ENCODE measurements at regions not wholly inside any gene's neighbourhood (a gene's known extent, or its start where the extent isn't known, plus 50 kb on each side); places are given as distances from the start of the nearest gene placed in this dataset.
"Not testable (repeated sequence)": the region's sequence is repeated elsewhere in the genome, so short reads cannot be mapped to it uniquely, and the experiment has no call there.

DNA sequence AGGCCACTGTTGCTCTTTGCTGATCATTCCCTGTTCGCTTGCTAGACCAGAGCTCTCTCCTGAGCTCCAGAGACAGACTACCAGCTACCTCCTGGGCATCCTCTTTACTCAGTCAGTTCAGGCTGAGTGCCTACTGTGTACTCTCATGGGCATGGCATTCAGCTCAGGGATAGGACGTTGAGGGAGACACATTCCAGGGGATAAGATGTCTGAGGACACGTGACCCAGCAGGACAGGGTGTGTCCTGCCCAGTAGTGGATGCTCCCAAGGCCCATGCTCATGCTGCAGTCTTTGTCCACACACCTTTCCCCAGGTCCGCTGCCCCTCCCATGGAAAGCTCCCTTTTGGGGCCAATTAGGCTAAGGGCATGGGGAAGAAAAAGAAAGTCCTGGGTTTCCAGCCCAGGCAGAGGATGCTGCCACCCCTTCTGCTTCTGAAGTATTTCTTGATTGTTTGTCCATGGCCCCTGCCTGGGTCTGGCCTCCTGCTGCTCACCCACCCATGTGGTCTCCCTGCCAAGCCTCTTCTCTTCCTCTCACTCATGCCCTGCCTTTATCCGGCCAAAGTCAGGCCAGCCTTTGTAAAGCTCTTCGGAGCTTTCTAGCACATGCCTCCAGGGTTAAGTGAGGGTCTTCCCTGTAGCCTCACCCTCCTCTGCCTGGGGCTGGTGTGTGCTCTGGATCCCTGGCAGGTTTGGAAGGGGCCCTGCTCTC is 60.5 kb upstream of the PITX1 start:
- Histone ChIP-seq H3K36me3 (ENCODE audit: insufficient read depth, low read length) (no peaks in the 10 kb centered on the region), H3K4me3 (ENCODE audit: low read length) (no peak overlapping the region), H3K27me3 (ENCODE audit: insufficient read depth, low read length) (no peaks in the 10 kb centered on the region), H3K9ac (ENCODE audit: low read depth, low read length) (no peak overlapping the region), H3K9me3 (ENCODE audit: insufficient read depth, low read depth, low read length) (no peaks in the 10 kb centered on the region), H3K4me1 (ENCODE audit: insufficient read depth, low read length) (no peaks in the 10 kb centered on the region), H3K27ac (ENCODE audit: low read depth, low read length) (no peak overlapping the region)
- 85% methylated on average over 6 of the region's 6 CpGs for WGBS

DNA sequence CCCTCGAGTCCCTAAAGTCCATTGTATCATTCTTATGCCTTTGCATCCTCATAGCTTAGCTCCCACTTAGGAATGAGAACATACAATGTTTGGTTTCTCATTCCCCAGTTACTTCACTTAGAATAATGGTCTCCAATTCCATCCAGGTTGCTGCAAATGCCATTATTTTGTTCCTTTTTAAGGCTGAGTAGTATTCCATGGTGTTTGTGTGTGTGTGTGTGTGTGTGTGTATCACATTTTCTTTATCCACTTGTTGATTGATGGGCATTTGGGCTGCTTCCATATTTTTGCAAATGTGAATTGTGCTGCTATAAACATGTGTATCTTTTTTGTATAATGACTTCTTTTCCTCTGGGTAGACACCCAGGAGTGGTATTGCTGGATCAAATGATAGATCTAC is 59.5 kb upstream of the PITX1 start:
- not testable (repeated sequence) for H3K27ac ChIP-seq (ENCODE audit: low read depth, low read length); H3K4me3 ChIP-seq (ENCODE audit: low read length); H3K9ac ChIP-seq (ENCODE audit: low read depth, low read length); H3K36me3 ChIP-seq (ENCODE audit: insufficient read depth, low read length); H3K4me1 ChIP-seq (ENCODE audit: insufficient read depth, low read length); H3K9me3 ChIP-seq (ENCODE audit: insufficient read depth, low read depth, low read length); H3K27me3 ChIP-seq (ENCODE audit: insufficient read depth, low read length)
- 100% methylated on average over 1 of the region's 1 CpG for WGBS

DNA sequence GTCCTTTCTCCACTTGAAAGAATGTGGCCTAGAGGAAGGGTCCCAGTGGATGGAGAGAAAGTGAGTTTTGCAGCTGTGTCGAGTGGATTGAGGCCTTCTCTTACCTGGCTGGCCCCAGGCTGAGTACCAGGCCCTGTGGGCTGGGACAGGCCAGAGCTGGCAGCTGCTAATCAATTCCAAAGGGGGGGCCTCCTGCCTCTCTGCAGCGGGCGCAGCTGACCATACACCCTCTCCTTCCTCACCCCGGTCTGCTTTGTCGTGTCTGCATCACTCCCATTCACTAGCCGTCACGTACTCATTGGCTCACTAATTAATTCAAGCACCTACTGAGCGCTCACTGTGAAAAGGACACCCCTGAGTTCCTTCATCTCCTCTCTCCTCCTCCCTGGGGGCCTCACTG is 58.4 kb upstream of the PITX1 start:
- no peaks in the 10 kb centered on the region for H3K36me3 ChIP-seq (ENCODE audit: insufficient read depth, low read length)
- H3K9me3 ChIP-seq (ENCODE audit: insufficient read depth, low read depth, low read length), result no peaks in the 10 kb centered on the region
- H3K4me3 ChIP-seq (ENCODE audit: low read length), result no peak overlapping the region
- 51% methylated on average over 8 of the region's 8 CpGs for WGBS
- H3K9ac ChIP-seq (ENCODE audit: low read depth, low read length), result no peak overlapping the region
- no peaks in the 10 kb centered on the region for H3K4me1 ChIP-seq (ENCODE audit: insufficient read depth, low read length)
- peaks cover 2% of the 10 kb centered on the region; the same call in 1 of the 2 replicates for H3K27me3 ChIP-seq (ENCODE audit: insufficient read depth, low read length)
- H3K27ac ChIP-seq (ENCODE audit: low read depth, low read length), result no peak overlapping the region

DNA sequence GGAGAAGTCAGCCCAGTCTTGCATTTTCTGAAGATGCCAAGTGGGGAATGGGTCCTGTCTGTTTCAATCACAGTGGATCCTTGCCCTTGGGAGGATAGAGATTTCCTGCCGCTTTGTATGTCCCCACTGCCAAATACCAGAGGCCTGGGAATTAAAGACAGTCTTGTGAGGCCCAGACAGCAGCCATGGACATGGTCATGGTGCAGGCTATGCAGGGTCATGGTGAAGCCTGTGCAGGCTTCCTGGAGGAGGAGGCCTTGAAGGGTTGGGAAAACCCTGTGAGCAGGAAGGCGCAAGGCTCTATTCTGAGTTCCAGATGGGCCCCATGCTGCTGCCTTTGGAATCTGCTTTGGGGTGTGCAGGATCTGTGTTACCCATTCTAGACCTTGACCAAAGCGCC is 57.3 kb upstream of the PITX1 start:
- H3K4me3 ChIP-seq (ENCODE audit: low read length), result no peak overlapping the region
- H3K36me3 ChIP-seq (ENCODE audit: insufficient read depth, low read length), result no peaks in the 10 kb centered on the region
- no peak overlapping the region for H3K27ac ChIP-seq (ENCODE audit: low read depth, low read length)
- H3K4me1 ChIP-seq (ENCODE audit: insufficient read depth, low read length), result no peaks in the 10 kb centered on the region
- no peaks in the 10 kb centered on the region for H3K9me3 ChIP-seq (ENCODE audit: insufficient read depth, low read depth, low read length)
- H3K9ac ChIP-seq (ENCODE audit: low read depth, low read length), result no peak overlapping the region
- peaks cover 2% of the 10 kb centered on the region; the same call in 1 of the 2 replicates for H3K27me3 ChIP-seq (ENCODE audit: insufficient read depth, low read length)
- 96% methylated on average over 3 of the region's 3 CpGs for WGBS

DNA sequence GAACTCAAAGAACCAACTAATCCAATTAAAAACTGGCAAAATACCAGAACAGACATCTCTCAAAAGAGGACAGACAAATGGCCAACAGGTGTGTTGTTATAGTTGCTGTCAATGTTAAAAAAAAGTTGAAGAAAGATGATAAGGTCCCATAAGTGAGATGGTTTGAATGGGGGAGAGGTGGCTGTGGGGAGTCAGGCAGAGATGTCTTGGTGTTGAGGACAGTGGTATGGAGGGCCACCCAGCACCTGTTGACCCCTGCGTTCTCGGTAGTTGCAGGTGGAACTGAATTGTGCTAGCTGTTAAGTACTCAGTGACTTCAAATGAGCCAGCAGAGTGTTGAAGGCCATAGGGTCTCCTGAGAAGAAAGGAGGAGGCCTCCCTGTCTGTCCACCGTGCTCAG is 55.9 kb upstream of the PITX1 start:
- Histone ChIP-seq H3K27ac (ENCODE audit: low read depth, low read length) (no peak overlapping the region), H3K4me3 (ENCODE audit: low read length) (no peak overlapping the region)
- 95% methylated on average over 3 of the region's 3 CpGs for WGBS

DNA sequence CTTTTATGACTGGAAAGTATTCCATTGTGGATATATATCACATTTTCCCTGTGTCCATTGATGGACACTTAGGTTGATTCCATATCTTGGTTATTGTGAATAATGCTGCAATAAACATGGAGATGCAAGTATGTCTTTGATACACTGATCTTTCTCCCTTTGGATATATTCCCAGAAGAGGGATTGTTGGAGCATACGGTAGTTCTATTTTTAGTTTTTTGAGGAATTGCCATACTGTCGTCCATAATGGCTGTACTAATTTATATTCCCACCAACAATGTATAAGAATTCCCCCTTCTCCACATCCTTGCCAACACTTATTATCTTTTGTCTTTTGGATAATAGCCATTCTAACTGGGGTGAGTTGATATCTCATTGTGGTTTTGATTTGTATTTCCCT is 54.9 kb upstream of the PITX1 start:
- no peaks in the 10 kb centered on the region for H3K36me3 ChIP-seq (ENCODE audit: insufficient read depth, low read length)
- H3K27me3 ChIP-seq (ENCODE audit: insufficient read depth, low read length), result peaks cover 2% of the 10 kb centered on the region; the same call in 1 of the 2 replicates
- no peak overlapping the region for H3K27ac ChIP-seq (ENCODE audit: low read depth, low read length)
- no peak overlapping the region for H3K4me3 ChIP-seq (ENCODE audit: low read length)
- no peaks in the 10 kb centered on the region for H3K9me3 ChIP-seq (ENCODE audit: insufficient read depth, low read depth, low read length)
- no peak overlapping the region for H3K9ac ChIP-seq (ENCODE audit: low read depth, low read length)
- H3K4me1 ChIP-seq (ENCODE audit: insufficient read depth, low read length), result no peaks in the 10 kb centered on the region
- 80% methylated on average over 1 of the region's 2 CpGs for WGBS

More for the DNA sequence above, 55.9 kb upstream of the PITX1 start:
- peaks cover 2% of the 10 kb centered on the region; the same call in 1 of the 2 replicates for H3K27me3 ChIP-seq (ENCODE audit: insufficient read depth, low read length)
- no peaks in the 10 kb centered on the region for H3K9me3 ChIP-seq (ENCODE audit: insufficient read depth, low read depth, low read length)
- no peaks in the 10 kb centered on the region for H3K4me1 ChIP-seq (ENCODE audit: insufficient read depth, low read length)
- no peak overlapping the region for H3K9ac ChIP-seq (ENCODE audit: low read depth, low read length)
- no peaks in the 10 kb centered on the region for H3K36me3 ChIP-seq (ENCODE audit: insufficient read depth, low read length)

DNA sequence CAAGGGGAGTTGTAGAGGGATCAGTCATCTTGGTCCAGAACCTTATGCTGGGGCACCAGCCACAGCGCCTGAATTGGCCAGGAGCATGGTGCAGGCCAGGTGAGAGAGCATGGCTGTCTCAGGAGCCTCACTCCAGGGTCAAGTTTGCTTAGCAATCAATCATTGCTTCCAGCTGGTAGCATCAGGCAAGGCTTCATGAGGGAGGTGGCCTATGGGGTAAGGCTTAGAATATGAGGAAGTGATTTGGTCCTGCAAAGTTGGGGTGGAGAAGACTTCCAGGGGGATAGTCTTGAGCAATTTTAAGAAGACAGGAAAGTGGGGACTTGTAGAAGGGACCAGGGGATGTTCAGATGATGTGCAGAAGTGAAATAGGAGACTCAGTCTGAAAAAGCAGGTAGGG is 53.9 kb upstream of the PITX1 start:
- 96% methylated on average over 1 of the region's 1 CpG for WGBS
- H3K27me3 ChIP-seq (ENCODE audit: insufficient read depth, low read length), result peaks cover 2% of the 10 kb centered on the region; the same call in 1 of the 2 replicates
- H3K27ac ChIP-seq (ENCODE audit: low read depth, low read length), result no peak overlapping the region
- no peaks in the 10 kb centered on the region for H3K36me3 ChIP-seq (ENCODE audit: insufficient read depth, low read length)
- no peak overlapping the region for H3K4me3 ChIP-seq (ENCODE audit: low read length)
- H3K9ac ChIP-seq (ENCODE audit: low read depth, low read length), result no peak overlapping the region
- no peaks in the 10 kb centered on the region for H3K4me1 ChIP-seq (ENCODE audit: insufficient read depth, low read length)
- H3K9me3 ChIP-seq (ENCODE audit: insufficient read depth, low read depth, low read length), result no peaks in the 10 kb centered on the region

DNA sequence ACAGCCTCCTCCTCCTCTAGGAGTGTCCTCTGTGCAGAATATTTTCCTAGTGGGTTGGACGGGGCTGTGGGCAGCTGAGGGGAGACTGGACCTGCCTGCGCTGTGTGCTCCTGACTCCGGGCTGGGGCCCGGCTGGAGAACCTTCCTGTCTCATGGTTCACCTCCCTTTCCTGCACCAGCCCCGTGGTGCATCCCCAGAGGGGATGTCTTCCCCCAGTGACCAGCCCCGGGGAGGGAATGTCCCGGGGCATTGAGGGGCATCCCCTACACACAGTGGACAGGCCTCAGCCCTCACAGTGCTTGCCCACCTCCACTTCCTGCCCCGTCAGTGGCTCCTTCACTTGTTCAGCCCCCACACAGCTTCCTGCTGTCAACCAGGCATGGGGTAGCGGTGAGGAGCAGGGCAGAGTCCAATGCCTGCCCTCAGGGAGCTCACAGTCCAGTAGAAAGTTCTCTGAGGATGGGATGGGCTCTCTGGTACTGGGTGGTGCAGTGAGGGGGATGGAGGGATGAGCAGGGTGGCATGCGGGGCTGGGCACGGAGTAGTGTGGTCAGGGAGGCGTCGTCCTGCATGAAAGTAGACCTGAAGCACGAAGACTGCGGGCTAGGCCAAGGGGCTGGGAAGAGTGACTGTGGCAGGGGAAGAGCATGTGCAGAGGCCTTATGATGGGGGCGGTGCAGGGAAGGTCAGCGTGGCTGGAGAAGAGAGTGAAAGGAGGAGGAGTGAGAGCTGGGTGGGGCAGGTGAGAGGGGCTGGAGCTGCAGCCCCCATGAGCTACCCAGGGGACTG is 52.1 kb upstream of the PITX1 start:
- Histone ChIP-seq H3K27ac (ENCODE audit: low read depth, low read length) (no peak overlapping the region), H3K4me3 (ENCODE audit: low read length) (no peak overlapping the region), H3K9ac (ENCODE audit: low read depth, low read length) (no peak overlapping the region), H3K27me3 (ENCODE audit: insufficient read depth, low read length) (peaks cover 2% of the 10 kb centered on the region; the same call in 1 of the 2 replicates), H3K36me3 (ENCODE audit: insufficient read depth, low read length) (no peaks in the 10 kb centered on the region), H3K4me1 (ENCODE audit: insufficient read depth, low read length) (no peaks in the 10 kb centered on the region), H3K9me3 (ENCODE audit: insufficient read depth, low read depth, low read length) (peaks cover 6% of the 10 kb centered on the region; the same call in 1 of the 2 replicates)
- WGBS, result 89% methylated on average over 17 of the region's 17 CpGs

DNA sequence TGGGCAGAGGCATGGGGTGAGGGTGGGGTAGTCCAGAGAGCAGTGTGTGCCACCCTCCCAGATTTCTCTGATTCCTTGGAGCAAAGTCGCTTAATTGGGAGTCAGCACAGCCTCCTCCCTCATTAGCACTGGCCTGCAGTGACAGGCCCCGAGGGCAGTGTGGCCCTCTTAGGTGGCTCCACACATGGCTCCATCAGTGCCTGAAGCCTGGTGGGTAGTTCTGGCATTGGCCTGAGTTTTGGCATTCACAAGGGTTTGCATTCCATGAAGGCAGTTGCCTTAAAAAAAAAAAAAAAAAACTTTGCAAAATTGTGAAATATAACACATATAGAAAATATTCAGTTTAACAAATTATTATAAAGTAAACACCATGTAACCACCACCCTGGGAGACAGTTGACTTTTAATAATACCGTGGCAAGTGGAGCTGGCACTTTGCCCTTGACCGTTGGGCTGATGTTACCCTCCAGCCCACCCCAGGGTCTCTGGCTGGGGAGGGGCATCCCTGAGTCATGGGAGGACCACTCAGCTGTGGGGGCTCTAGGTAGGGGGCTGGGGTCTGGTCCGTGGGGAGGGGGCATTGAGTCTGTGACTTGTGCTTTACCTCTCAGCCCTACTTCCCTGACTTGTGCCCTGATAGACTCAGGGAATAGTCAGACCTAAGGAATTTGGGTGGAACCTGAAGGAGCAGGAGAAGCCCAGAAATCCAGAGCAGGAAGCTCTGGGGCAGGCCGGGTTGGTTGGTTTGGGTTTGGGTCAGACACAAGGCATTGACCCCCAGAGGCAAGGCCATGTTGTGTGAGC is 51.3 kb upstream of the PITX1 start:
- no peaks in the 10 kb centered on the region for H3K4me1 ChIP-seq (ENCODE audit: insufficient read depth, low read length)
- H3K27ac ChIP-seq (ENCODE audit: low read depth, low read length), result no peak overlapping the region
- no peak overlapping the region for H3K9ac ChIP-seq (ENCODE audit: low read depth, low read length)
- 87% methylated on average over 6 of the region's 6 CpGs for WGBS
- H3K4me3 ChIP-seq (ENCODE audit: low read length), result no peak overlapping the region
- peaks cover 2% of the 10 kb centered on the region; the same call in 1 of the 2 replicates for H3K27me3 ChIP-seq (ENCODE audit: insufficient read depth, low read length)
- no peaks in the 10 kb centered on the region for H3K36me3 ChIP-seq (ENCODE audit: insufficient read depth, low read length)
- peaks cover 11% of the 10 kb centered on the region; the same call in 1 of the 2 replicates for H3K9me3 ChIP-seq (ENCODE audit: insufficient read depth, low read depth, low read length)
